OCI-LY3 (cell line): ENCODE measurements at regions not wholly inside any gene's neighbourhood (a gene's known extent, or its start where the extent isn't known, plus 50 kb on each side); places are given as distances from the start of the nearest gene placed in this dataset.

Experiments used
- H2AFZ ChIP-seq: fragments of 200-600, 300-600 bp; shearing (Covaris generic); 2 replicates; pipeline ENCODE4 v1.6.0; 2014; ENCODE audit warnings: antibody characterized with exemption, low read depth, low read length
- H3K27ac ChIP-seq: fragments of 200-600, 300-600 bp; sonication (generic); 2 replicates; pipeline ENCODE4 v1.5.1; 2014; ENCODE audit warnings: mild to moderate bottlenecking, low read length, moderate library complexity, mixed read lengths
- H3K27me3 ChIP-seq: fragments of 200-600, 300-600 bp; sonication (generic); 2 replicates; pipeline ENCODE4 v1.6.1; 2014; ENCODE audit warnings: low read depth, low read length, mixed read lengths
- H3K36me3 ChIP-seq: fragments of 200-600, 300-600 bp; sonication (generic); replicated peaks from 2 replicates; pipeline ENCODE3; 2014; ENCODE audit warnings: low read depth, low read length, mixed read lengths
- H3K4me1 ChIP-seq: fragments of 300-600, 200-600 bp; sonication (generic); 2 replicates; pipeline ENCODE4 v1.6.1; 2014; ENCODE audit warnings: low read length, mixed read lengths
- H3K4me2 ChIP-seq: fragments of 200-600, 300-600 bp; sonication (generic); 2 replicates; pipeline ENCODE4 v1.6.1; 2014; ENCODE audit warnings: low read length, mixed read lengths
- H3K4me3 ChIP-seq: fragments of 300-600, 200-600 bp; sonication (generic); 2 replicates; pipeline ENCODE4 v1.5.1; 2014; ENCODE audit warnings: antibody characterized with exemption, mild to moderate bottlenecking, low read length, moderate library complexity
- H3K79me2 ChIP-seq: fragments of 300-600, 200-600 bp; shearing (Covaris generic); 2 replicates; pipeline ENCODE4 v1.6.1; 2014; ENCODE audit warnings: mild to moderate bottlenecking, low read length, mixed read lengths
- H3K9ac ChIP-seq: fragments of 300-600, 200-600 bp; shearing (Covaris generic); 2 replicates; pipeline ENCODE4 v1.6.0; 2014; ENCODE audit warnings: mild to moderate bottlenecking, low read length, moderate library complexity
- H3K9me3 ChIP-seq: fragments of 200-600, 300-600 bp; shearing (Covaris generic); 2 replicates; pipeline ENCODE4 v1.6.1; 2014; ENCODE audit warnings: low read length, mixed read lengths; ENCODE audit not compliant: insufficient read depth
- H4K20me1 ChIP-seq: fragments of 200-600, 300-600 bp; sonication (generic); 2 replicates; pipeline ENCODE4 v1.6.1; 2016; ENCODE audit warnings: low read length, mixed read lengths; ENCODE audit not compliant: insufficient read depth
- CTCF ChIP-seq: fragments of 200-600, 300-600 bp; sonication (generic); IDR thresholded peaks from 2 replicates; pipeline ENCODE4 v1.5.1; 2014; ENCODE audit warnings: antibody characterized with exemption, low read length, low read depth
- EZH2phosphoT487 ChIP-seq: fragments of 200-600 bp; shearing (Covaris generic); IDR thresholded peaks from 2 replicates; pipeline ENCODE4 v1.6.1; 2018; ENCODE audit warnings: antibody characterized with exemption, mixed run types, low read depth

GRCh38 chr6:11428895-11429294 lies 108.7 kb upstream of the TMEM170B start:
- no peaks in the 10 kb centered on the region for H3K9me3 ChIP-seq
- H3K4me3 ChIP-seq = no peak overlapping the region
- no peak overlapping the region for H3K4me2 ChIP-seq
- no peaks in the 10 kb centered on the region for H3K36me3 ChIP-seq
- H3K4me1 ChIP-seq = peaks cover 26% of the 10 kb centered on the region
- H3K27ac ChIP-seq = no peak overlapping the region
- no peak overlapping the region for H3K9ac ChIP-seq
- H2AFZ ChIP-seq = peak overlapping the region; percentile 59
- H4K20me1 ChIP-seq = no peaks in the 10 kb centered on the region
- H3K27me3 ChIP-seq = no peaks in the 10 kb centered on the region
- no peaks in the 10 kb centered on the region for H3K79me2 ChIP-seq
- TF ChIP-seq CTCF (no peak), EZH2phosphoT487 (no peak)

- Histone ChIP-seq H3K27me3 (no peaks in the 10 kb centered on the region), H3K36me3 (no peaks in the 10 kb centered on the region), H3K4me1 (peaks cover 25% of the 10 kb centered on the region), H3K9me3 (no peaks in the 10 kb centered on the region), H3K9ac (no peak overlapping the region), H2AFZ (peak overlapping the region; percentile 59), H3K27ac (no peak overlapping the region), H3K4me3 (no peak overlapping the region), H3K4me2 (no peak overlapping the region), H4K20me1 (no peaks in the 10 kb centered on the region), H3K79me2 (no peaks in the 10 kb centered on the region)
- TF ChIP-seq CTCF (no peak), EZH2phosphoT487 (no peak)
Measured at GRCh38 chr6:11428371-11428770, 109.2 kb upstream of the TMEM170B start.

DNA sequence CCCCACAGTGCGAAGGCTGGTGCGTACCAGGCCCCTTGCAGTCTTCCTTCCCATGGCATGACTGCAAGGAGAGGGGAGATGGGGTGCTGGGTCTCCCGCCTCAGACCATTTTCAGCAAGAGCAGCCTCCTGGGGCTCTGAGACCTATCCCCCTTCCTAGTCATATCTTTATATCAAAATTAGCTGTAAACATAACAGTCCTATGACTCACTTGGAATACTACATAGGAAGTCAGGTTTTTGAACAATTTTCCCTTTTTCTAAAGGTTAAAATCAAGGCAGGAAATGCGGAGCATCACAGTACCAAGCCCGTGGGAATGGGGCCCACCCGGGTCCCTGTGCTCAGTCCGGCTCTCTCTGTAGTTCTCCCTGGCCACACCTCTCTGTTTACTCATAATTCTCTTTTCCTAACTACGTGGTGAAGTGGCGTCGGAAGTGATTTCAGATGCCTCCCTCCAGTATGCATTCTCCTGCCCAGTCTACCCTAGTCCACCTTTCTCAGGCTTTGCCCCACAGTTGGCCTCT lies 109.8 kb upstream of the TMEM170B start:
- no peaks in the 10 kb centered on the region for H3K9me3 ChIP-seq
- H3K4me1 ChIP-seq = peaks cover 20% of the 10 kb centered on the region
- no peak overlapping the region for H2AFZ ChIP-seq
- H3K36me3 ChIP-seq = no peaks in the 10 kb centered on the region
- no peaks in the 10 kb centered on the region for H4K20me1 ChIP-seq
- no peak for TF ChIP-seq CTCF
- no peak for TF ChIP-seq EZH2phosphoT487
- H3K4me2 ChIP-seq = no peak overlapping the region
- no peaks in the 10 kb centered on the region for H3K27me3 ChIP-seq
- no peak overlapping the region for H3K9ac ChIP-seq
- no peak overlapping the region for H3K27ac ChIP-seq
- H3K79me2 ChIP-seq = no peaks in the 10 kb centered on the region
- no peak overlapping the region for H3K4me3 ChIP-seq

GRCh38 chr6:11427091-11427722 lies 110.3 kb upstream of the TMEM170B start:
- H3K36me3 ChIP-seq = no peaks in the 10 kb centered on the region
- H3K9ac ChIP-seq = no peak overlapping the region
- peaks cover 16% of the 10 kb centered on the region for H3K4me1 ChIP-seq
- no peak overlapping the region for H3K4me3 ChIP-seq
- no peaks in the 10 kb centered on the region for H3K9me3 ChIP-seq
- H3K79me2 ChIP-seq = no peaks in the 10 kb centered on the region
- H3K27me3 ChIP-seq = no peaks in the 10 kb centered on the region
- no peak overlapping the region for H3K27ac ChIP-seq
- no peak overlapping the region for H3K4me2 ChIP-seq
- no peaks in the 10 kb centered on the region for H4K20me1 ChIP-seq
- no peak for TF ChIP-seq EZH2phosphoT487
- H2AFZ ChIP-seq = no peak overlapping the region
